Stimulated activated naive CD8-positive, alpha-beta T cell treated with anti-CD3 and anti-CD28 coated beads, Interleukin-15, Interleukin-2, amounts not matched to agents 100 ng/mL and 50 ng/mL, for 24 hours (primary cell): ENCODE measurements at regions not wholly inside any gene's neighbourhood (a gene's known extent, or its start where the extent isn't known, plus 50 kb on each side); places are given as distances from the start of the nearest gene placed in this dataset.

Source experiments
- H3K27ac Mint-ChIP-seq: one replicate; pipeline ENCODE4 v1.8.0; 2021; ENCODE audit warnings: mild to moderate bottlenecking, mixed read lengths
- H3K27me3 Mint-ChIP-seq: one replicate; pipeline ENCODE4 v1.8.0; 2021; ENCODE audit warnings: mixed read lengths
- H3K36me3 Mint-ChIP-seq: one replicate; pipeline ENCODE4 v1.8.0; 2021; ENCODE audit warnings: low read depth, mixed read lengths
- H3K4me1 Mint-ChIP-seq: one replicate; pipeline ENCODE4 v1.8.0; 2021; ENCODE audit warnings: low read depth, mixed read lengths
- H3K4me3 Mint-ChIP-seq: one replicate; pipeline ENCODE4 v1.8.0; 2021; ENCODE audit warnings: mild to moderate bottlenecking, mixed read lengths
- H3K9me3 Mint-ChIP-seq: one replicate; pipeline ENCODE4 v1.8.0; 2021; ENCODE audit warnings: mixed read lengths

- H3K27ac Mint-ChIP-seq = no peak overlapping the region
Observed at GRCh38 chr16:13291591-13292333, 390.4 kb downstream of the SHISA9 start.

GRCh38 chr16:13296206-13296605 lies 394.8 kb downstream of the SHISA9 start:
- no peaks in the 10 kb centered on the region for H3K36me3 Mint-ChIP-seq
- no peak overlapping the region for H3K4me3 Mint-ChIP-seq
- peaks cover 4% of the 10 kb centered on the region for H3K27me3 Mint-ChIP-seq
- H3K9me3 Mint-ChIP-seq = peaks cover 23% of the 10 kb centered on the region
- H3K27ac Mint-ChIP-seq = no peak overlapping the region
- no peaks in the 10 kb centered on the region for H3K4me1 Mint-ChIP-seq

More at GRCh38 chr16:13291591-13292333, 390.4 kb downstream of the SHISA9 start:
- H3K36me3 Mint-ChIP-seq = no peaks in the 10 kb centered on the region
- no peaks in the 10 kb centered on the region for H3K4me1 Mint-ChIP-seq
- peaks cover 21% of the 10 kb centered on the region for H3K9me3 Mint-ChIP-seq
- H3K27me3 Mint-ChIP-seq = peaks cover 11% of the 10 kb centered on the region
- H3K4me3 Mint-ChIP-seq = no peak overlapping the region

GRCh38 chr16:13298666-13299065 lies 397.3 kb downstream of the SHISA9 start:
- Mint-ChIP-seq H3K4me3 (no peak overlapping the region), H3K9me3 (peaks cover 10% of the 10 kb centered on the region), H3K27me3 (no peaks in the 10 kb centered on the region), H3K27ac (no peak overlapping the region), H3K4me1 (no peaks in the 10 kb centered on the region), H3K36me3 (no peaks in the 10 kb centered on the region)

- no peak overlapping the region for H3K4me3 Mint-ChIP-seq
- H3K27me3 Mint-ChIP-seq = no peaks in the 10 kb centered on the region
Observed at GRCh38 chr16:13300066-13300840, 398.9 kb downstream of the SHISA9 start.

GRCh38 chr16:13305019-13305755 lies 403.8 kb downstream of the SHISA9 start:
- Mint-ChIP-seq H3K4me3 (no peak overlapping the region), H3K27me3 (no peaks in the 10 kb centered on the region), H3K36me3 (no peaks in the 10 kb centered on the region), H3K27ac (no peak overlapping the region), H3K4me1 (no peaks in the 10 kb centered on the region), H3K9me3 (no peaks in the 10 kb centered on the region)

More at GRCh38 chr16:13300066-13300840, 398.9 kb downstream of the SHISA9 start:
- H3K4me1 Mint-ChIP-seq = no peaks in the 10 kb centered on the region
- H3K9me3 Mint-ChIP-seq = peaks cover 10% of the 10 kb centered on the region
- H3K36me3 Mint-ChIP-seq = no peaks in the 10 kb centered on the region
- no peak overlapping the region for H3K27ac Mint-ChIP-seq

GRCh38 chr16:13306161-13306995 lies 405.0 kb downstream of the SHISA9 start:
- Mint-ChIP-seq H3K4me3 (no peak overlapping the region), H3K27me3 (no peaks in the 10 kb centered on the region), H3K9me3 (no peaks in the 10 kb centered on the region), H3K27ac (no peak overlapping the region), H3K36me3 (no peaks in the 10 kb centered on the region), H3K4me1 (no peaks in the 10 kb centered on the region)

GRCh38 chr16:13307255-13307654 lies 405.9 kb downstream of the SHISA9 start:
- Mint-ChIP-seq H3K9me3 (no peaks in the 10 kb centered on the region), H3K4me1 (no peaks in the 10 kb centered on the region), H3K36me3 (no peaks in the 10 kb centered on the region)

GRCh38 chr16:13307851-13308250 lies 406.5 kb downstream of the SHISA9 start:
- no peak overlapping the region for H3K27ac Mint-ChIP-seq
- no peak overlapping the region for H3K4me3 Mint-ChIP-seq
- H3K4me1 Mint-ChIP-seq = no peaks in the 10 kb centered on the region
- no peaks in the 10 kb centered on the region for H3K9me3 Mint-ChIP-seq
- no peaks in the 10 kb centered on the region for H3K36me3 Mint-ChIP-seq
- H3K27me3 Mint-ChIP-seq = no peaks in the 10 kb centered on the region

More at GRCh38 chr16:13307255-13307654, 405.9 kb downstream of the SHISA9 start:
- Mint-ChIP-seq H3K27me3 (no peaks in the 10 kb centered on the region), H3K27ac (no peak overlapping the region), H3K4me3 (no peak overlapping the region)

- no peaks in the 10 kb centered on the region for H3K36me3 Mint-ChIP-seq
- no peak overlapping the region for H3K27ac Mint-ChIP-seq
- H3K27me3 Mint-ChIP-seq = no peaks in the 10 kb centered on the region
- H3K4me1 Mint-ChIP-seq = peaks cover 6% of the 10 kb centered on the region
- H3K4me3 Mint-ChIP-seq = no peak overlapping the region
- H3K9me3 Mint-ChIP-seq = no peaks in the 10 kb centered on the region
Observed at GRCh38 chr16:13312063-13312462, 410.7 kb downstream of the SHISA9 start.

- Mint-ChIP-seq H3K27me3 (no peaks in the 10 kb centered on the region), H3K4me1 (peaks cover 6% of the 10 kb centered on the region), H3K27ac (no peak overlapping the region), H3K9me3 (no peaks in the 10 kb centered on the region), H3K4me3 (no peak overlapping the region), H3K36me3 (no peaks in the 10 kb centered on the region)
Observed at GRCh38 chr16:13313351-13313750, 412.0 kb downstream of the SHISA9 start.

- Mint-ChIP-seq H3K4me3 (no peak overlapping the region), H3K4me1 (peaks cover 6% of the 10 kb centered on the region), H3K36me3 (no peaks in the 10 kb centered on the region), H3K27ac (no peak overlapping the region), H3K27me3 (no peaks in the 10 kb centered on the region), H3K9me3 (no peaks in the 10 kb centered on the region)
Observed at GRCh38 chr16:13314633-13315032, 413.2 kb downstream of the SHISA9 start.

GRCh38 chr16:13315642-13316427 lies 414.4 kb downstream of the SHISA9 start:
- H3K9me3 Mint-ChIP-seq = no peaks in the 10 kb centered on the region
- H3K4me3 Mint-ChIP-seq = no peak overlapping the region
- H3K27ac Mint-ChIP-seq = no peak overlapping the region
- H3K27me3 Mint-ChIP-seq = no peaks in the 10 kb centered on the region
- H3K36me3 Mint-ChIP-seq = no peaks in the 10 kb centered on the region
- peaks cover 6% of the 10 kb centered on the region for H3K4me1 Mint-ChIP-seq

- no peaks in the 10 kb centered on the region for H3K27me3 Mint-ChIP-seq
- H3K4me1 Mint-ChIP-seq = no peaks in the 10 kb centered on the region
- H3K27ac Mint-ChIP-seq = no peak overlapping the region
- H3K4me3 Mint-ChIP-seq = no peak overlapping the region
- no peaks in the 10 kb centered on the region for H3K9me3 Mint-ChIP-seq
- no peaks in the 10 kb centered on the region for H3K36me3 Mint-ChIP-seq
Observed at GRCh38 chr16:13322336-13322735, 420.9 kb downstream of the SHISA9 start.

- no peaks in the 10 kb centered on the region for H3K4me1 Mint-ChIP-seq
- H3K9me3 Mint-ChIP-seq = no peaks in the 10 kb centered on the region
- no peaks in the 10 kb centered on the region for H3K36me3 Mint-ChIP-seq
- H3K4me3 Mint-ChIP-seq = no peak overlapping the region
- H3K27me3 Mint-ChIP-seq = no peaks in the 10 kb centered on the region
- H3K27ac Mint-ChIP-seq = no peak overlapping the region
Observed at GRCh38 chr16:13324851-13325250, 423.5 kb downstream of the SHISA9 start.
